ENCODE measurements at regions not wholly inside any gene's neighbourhood (a gene's known extent, or its start where the extent isn't known, plus 50 kb on each side); places are given as distances from the start of the nearest gene placed in this dataset.

DNA sequence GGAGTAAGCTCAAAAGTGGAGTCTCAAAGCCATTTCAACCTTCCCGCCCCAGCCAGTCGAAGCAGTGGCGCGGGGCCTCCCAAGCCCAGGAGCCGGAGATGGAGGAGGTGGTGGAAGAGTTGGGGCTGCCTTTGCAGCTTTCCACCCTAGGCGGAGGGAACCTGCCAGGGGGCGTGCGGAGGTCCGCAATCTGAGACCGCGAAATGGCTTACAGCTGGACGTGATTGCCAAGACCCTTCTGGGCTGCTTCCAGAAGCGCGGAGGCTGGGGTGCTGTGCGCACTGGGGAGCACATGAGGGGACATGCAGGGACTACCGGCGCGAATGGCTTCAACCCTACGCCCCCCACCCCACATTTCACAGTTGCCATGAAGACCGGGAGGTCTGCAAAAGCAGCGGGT lies 86.2 kb downstream of the PRR15 start:
- no peak overlapping the region for H3K56ac ChIP-seq (replicated peaks; ENCODE audit: insufficient read length, low read depth, low read length)
- H2AK5ac ChIP-seq (ENCODE audit: low read depth, low read length): no peak overlapping the region
- CTCF ChIA-PET (ENCODE audit: partially characterized antibody): interaction anchor here (1.0 to 2.9 kb wide), 5 partner anchors 7 to 232 kb away, joined by 3 to 10 read pairs (median 4); no protein-coding TSS in a partner anchor
- POLR2A ChIA-PET (ENCODE audit: partially characterized antibody): no interaction called here
- H3K18ac ChIP-seq (ENCODE audit: extremely low read depth, low read length): no peak overlapping the region
- no peaks in the 10 kb centered on the region for H3K36me3 ChIP-seq (ENCODE audit: control insufficient read depth in 2 of 4, insufficient read depth in 4 of 4, low read length in 3 of 4)
- no peaks in the 10 kb centered on the region; the same call in 1 of the 2 replicates for H3K79me1 ChIP-seq (ENCODE audit: low read depth, low read length)
- no peak overlapping the region for H4K91ac ChIP-seq (replicated peaks; ENCODE audit: insufficient read length, low read length)
- no peak overlapping the region for H3K4me3 ChIP-seq (ENCODE audit: extremely low read depth in 1 of 4, insufficient read depth in 2 of 4, low read depth in 3 of 4, low read length in 4 of 4)
- H2BK5ac ChIP-seq (ENCODE audit: low read depth, low read length): no peak overlapping the region
- H3K4me2 ChIP-seq (ENCODE audit: insufficient read depth in 1 of 2, low read depth in 2 of 2, low read length in 2 of 2): no peak overlapping the region
- H4K20me1 ChIP-seq (replicated peaks in 1 of 2; ENCODE audit: control insufficient read depth in 1 of 2, insufficient read depth in 2 of 2, low read length in 2 of 2): peaks cover 0 to 3% of the 10 kb centered on the region in 2 experiments
- 96% methylated on average over 18 of the region's 21 CpGs; no CpG with 5 or more reads in 1 of the 2 experiments for WGBS, 2 experiments (ENCODE audit: extremely low coverage in 1 of 2, insufficient coverage in 1 of 2, insufficient read length in 1 of 2, insufficient replicate concordance in 2 of 2, low coverage in 1 of 2, low lambda C conversion rate in 2 of 2, missing lambda C conversion rate in 1 of 2)
- no peak overlapping the region for H3K27ac ChIP-seq (ENCODE audit: low read depth, low read length)
- no peaks in the 10 kb centered on the region for H3K79me2 ChIP-seq (ENCODE audit: control insufficient read depth in 1 of 2, insufficient read depth in 2 of 2, low read length in 2 of 2)
- no peak for DNase-seq (ENCODE audit: low read depth in 1 of 2, low spot score in 2 of 2)
- H3K4ac ChIP-seq (replicated peaks; ENCODE audit: insufficient read length, low read depth, low read length): no peak overlapping the region
- H2BK20ac ChIP-seq (ENCODE audit: low read length): no peak overlapping the region
- H3K23ac ChIP-seq (ENCODE audit: insufficient read length): no peak overlapping the region
- no peaks in the 10 kb centered on the region for H3K27me3 ChIP-seq (replicated peaks in 1 of 4; ENCODE audit: control insufficient read depth in 3 of 4, extremely low read depth in 1 of 4, insufficient read depth in 3 of 4, low read length in 3 of 4)
- H4K8ac ChIP-seq (ENCODE audit: extremely low read depth, insufficient read depth, low read length): no peak overlapping the region; the same call in 1 of the 2 replicates
- no peak overlapping the region for H4K5ac ChIP-seq (ENCODE audit: insufficient read length, low read depth, low read length)
- no peak for FAIRE-seq
- no peak overlapping the region for H3K9ac ChIP-seq (replicated peaks in 1 of 4; ENCODE audit: extremely low read depth in 1 of 4, low read depth in 3 of 4, low read length in 3 of 4)
- no peak overlapping the region for H3K14ac ChIP-seq (ENCODE audit: insufficient read length)
- no peaks in the 10 kb centered on the region for H3K9me3 ChIP-seq (ENCODE audit: insufficient read depth in 2 of 2, low read depth in 1 of 2, low read length in 1 of 2)
- no peak overlapping the region for H2AFZ ChIP-seq (ENCODE audit: low read length)
- no peaks in the 10 kb centered on the region for H3K23me2 ChIP-seq (ENCODE audit: low read depth, low read length)
- no peak overlapping the region for H2BK15ac ChIP-seq (ENCODE audit: low read length)
- H2BK120ac ChIP-seq (replicated peaks; ENCODE audit: low read depth, low read length): no peak overlapping the region
- H3K4me1 ChIP-seq (replicated peaks in 1 of 4; ENCODE audit: control insufficient read depth in 3 of 4, insufficient read depth in 4 of 4, low read length in 3 of 4): no peaks in the 10 kb centered on the region
- no peak overlapping the region for H2BK12ac ChIP-seq (ENCODE audit: low read depth, low read length)
- TF ChIP-seq TCF12 (IDR thresholded peaks at IDR 0.05; ENCODE audit: low read depth, low read length) (no peak), SIX5 (IDR thresholded peaks at IDR 0.05; ENCODE audit: low read depth, low read length) (no peak)
